ENCODE measurements at regions not wholly inside any gene's neighbourhood (a gene's known extent, or its start where the extent isn't known, plus 50 kb on each side); places are given as distances from the start of the nearest gene placed in this dataset.

DNA sequence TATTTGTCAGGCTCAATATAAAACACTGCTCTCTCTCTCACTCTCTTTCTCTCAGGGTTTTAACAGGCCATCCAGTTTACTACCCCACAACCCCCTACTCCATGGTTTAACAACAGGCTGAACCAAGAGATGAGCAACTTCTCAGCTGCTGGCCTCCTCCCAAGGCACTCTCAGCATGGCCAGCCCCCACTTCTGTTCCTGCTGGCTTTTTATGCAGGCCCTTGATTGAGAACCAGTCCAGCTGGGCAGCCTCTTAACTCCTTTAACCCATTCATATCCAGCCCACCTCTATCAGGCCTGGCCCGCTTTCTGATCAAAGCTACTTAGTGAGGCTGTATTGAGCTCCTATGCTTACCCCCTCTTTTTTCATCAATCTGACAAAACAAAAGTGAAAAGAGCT, 346.8 kb upstream of the POU3F2 start:
- DNase-seq = no peak

DNA sequence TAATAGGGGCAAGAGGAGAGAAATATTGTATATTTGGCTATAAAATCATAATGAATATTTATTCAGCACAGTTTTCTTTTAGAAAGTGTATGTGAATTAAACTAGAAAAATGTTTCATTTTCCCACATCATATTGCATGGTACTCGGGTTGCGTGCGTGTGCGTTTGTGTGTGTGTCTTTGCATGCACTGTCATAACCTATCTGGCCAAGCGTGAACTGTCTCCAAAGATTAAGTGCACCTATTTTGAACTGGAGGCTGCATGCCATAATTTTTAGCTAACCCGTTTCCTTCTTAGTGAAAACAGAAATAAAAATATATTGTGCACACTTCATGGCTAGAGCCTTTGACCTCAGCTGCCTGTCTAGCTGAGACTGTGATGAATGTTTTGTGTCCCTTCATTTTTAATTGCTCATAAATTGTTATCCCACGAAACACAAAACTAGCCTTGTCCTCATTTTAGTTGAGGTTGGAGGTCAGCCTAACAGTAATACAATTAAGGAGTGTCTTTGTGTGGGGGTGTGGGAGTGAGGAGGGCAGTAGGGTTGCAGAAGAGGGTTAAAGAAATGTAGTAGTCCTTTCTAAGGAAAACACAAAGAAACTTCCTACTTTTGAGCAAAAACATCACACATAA, 336.1 kb upstream of the POU3F2 start:
- DNase-seq = no peak

DNA sequence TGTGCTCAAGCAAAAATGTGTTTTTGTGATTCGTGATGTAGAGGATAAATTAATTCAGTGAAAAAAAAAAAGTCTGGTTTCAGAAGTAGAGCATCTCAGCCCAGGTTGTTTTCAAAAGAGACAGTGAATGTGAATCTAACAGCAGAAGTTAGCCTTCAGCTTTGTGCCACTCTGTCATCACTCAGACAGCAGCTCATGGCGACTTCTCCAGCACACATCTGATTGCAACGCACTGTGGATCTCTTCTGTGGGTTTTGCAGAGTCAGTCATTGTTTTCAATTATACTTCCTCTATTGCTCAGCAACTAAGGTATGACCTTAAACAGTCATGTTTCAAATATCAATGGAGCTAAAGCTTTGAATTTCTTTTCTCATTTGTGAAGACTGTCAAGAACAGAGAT, 335.5 kb upstream of the POU3F2 start:
- no peak for DNase-seq

DNA sequence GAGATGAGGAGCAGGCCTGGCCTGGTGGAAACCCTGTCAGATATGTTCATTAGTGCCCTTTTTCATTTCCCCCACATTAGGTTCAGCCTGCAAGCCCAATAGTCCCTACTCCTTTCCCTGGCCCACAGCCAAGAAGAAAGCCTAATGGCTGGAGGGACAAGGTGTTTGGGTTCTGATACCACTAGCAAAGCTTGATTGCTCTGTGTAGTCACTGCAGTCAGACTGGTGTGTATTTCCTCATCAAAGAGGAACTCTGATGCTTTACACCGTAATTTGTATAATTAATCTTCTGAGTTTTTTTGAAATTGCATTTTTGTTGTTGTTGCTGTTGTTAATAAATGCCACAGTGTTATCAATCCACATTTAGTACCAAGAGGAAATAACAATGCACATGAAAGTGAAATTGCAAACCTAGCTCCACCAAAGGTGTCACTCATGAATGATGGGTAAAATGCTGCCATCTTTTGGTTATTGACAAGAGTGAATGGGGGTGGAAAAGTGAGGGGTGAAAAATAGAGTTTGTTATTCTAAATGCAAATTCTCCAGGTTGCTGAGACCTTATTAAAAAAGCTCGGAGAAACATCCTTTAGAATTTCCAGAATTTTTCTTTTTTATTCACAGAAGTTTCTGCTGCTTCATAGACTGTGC, 320.2 kb upstream of the POU3F2 start:
- no peak for DNase-seq

DNA sequence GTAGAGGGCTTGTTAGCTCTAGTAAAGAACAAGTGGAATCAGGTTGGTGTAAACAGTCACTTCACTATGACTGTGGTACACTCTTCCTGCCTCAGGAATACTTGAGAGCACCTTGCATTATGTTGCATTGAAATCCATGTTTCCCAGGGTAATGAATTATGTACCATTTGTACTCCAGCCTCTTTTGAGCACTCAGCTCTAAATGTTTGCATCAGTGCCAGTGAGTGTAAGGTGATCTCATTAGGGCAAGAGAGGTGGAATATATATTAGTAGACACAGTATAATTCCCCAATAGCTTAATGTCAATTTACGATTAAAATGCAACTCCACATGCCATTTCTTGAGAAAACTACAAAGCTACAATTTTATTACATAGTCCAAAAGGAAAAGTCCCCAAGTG, 319.6 kb upstream of the POU3F2 start:
- DNase-seq = no peak

DNA sequence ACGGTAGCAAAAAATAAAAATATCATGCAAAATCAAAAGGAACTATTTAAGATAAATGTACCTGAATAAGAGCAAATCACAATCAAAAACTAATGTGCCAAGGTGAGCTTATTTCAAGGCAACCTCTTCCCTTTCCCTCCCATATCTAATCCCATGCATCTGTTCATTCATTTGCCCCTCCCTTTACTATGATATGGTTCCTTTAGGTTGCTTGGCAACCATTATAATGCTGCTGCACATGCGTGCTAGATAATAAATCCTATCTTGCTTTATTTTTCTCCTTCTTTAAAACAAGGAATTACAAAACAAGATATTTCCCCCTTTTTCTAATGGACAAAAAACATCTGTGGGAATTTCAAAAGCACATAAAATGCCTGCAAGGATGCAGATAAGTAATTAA, 318.2 kb upstream of the POU3F2 start:
- no peak for DNase-seq

DNA sequence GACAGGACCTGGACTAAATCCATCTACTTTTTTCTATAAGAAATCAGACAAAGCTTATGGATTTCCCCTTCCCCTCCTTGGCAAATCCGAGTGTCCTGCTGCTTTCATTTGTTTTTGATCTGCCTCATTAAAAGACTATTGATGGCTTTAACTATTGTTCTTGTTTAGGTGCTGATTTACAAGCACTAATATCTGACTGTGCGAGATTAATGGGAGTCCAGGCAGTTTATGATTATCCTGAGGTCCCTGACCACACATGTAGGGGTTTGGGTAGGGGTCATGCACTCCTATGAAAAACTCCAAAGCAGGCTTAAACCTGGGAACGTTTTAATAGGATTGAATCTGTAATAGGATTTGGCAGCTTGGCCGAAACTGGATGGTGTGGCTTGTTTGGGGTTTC, 317.5 kb upstream of the POU3F2 start:
- DNase-seq = no peak

DNA sequence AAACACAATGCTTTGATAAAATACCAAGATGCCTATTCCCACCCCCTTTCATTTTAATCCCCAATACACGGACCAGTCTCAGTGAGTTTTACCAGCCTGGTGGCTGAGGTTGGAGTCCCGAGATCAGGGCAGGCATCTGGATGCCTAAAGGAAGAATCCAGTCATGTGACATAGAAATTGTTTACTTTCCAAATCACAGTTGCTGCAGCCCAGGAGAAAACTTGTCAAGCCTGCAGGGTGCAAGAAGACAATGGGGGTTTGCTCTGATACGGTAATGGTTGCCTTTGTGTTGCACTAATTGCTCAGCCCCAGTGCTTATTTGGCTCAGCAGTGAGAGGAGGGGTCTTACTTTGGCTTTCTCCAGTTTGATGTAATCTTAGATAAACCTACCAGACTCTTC, 308.5 kb upstream of the POU3F2 start:
- no peak for DNase-seq

DNA sequence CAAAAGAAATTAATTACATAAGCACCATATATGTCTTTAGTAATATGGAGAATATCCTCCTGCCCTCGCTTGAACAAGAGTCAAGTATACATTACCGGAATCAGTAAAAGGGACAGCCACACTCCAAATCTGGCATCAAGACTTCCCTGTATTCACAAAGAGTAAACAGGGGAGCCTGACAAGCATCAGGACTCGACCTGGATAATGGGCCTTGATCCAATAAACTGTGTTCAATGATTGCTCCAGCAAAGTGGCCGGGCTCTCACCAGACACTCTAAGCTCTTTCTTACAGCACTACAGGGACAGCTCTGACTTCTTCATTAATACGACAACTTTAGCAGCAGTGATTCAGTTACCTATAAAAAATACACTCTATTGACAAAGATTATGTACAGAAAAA, 307.9 kb upstream of the POU3F2 start:
- no peak for DNase-seq

DNA sequence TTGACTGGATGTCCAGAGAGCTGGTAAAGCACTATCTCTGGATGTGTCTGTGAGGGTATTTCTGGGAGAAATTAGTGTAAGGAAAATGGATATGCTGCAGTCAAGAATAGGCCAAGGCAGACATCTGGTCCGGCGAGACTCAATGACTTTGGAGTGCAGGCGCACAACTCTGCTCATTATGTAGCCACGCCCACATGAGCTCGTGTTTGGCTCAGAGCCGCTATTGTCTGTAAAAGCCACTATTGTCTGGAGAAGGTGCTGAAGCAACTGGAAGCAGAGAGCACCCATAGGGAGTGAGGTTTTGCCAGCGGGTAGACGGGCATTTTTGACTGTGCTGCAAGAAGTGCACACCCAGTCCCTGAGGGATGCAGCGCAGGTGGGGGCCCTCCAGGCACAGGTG, 305.0 kb upstream of the POU3F2 start:
- no peak for DNase-seq

DNA sequence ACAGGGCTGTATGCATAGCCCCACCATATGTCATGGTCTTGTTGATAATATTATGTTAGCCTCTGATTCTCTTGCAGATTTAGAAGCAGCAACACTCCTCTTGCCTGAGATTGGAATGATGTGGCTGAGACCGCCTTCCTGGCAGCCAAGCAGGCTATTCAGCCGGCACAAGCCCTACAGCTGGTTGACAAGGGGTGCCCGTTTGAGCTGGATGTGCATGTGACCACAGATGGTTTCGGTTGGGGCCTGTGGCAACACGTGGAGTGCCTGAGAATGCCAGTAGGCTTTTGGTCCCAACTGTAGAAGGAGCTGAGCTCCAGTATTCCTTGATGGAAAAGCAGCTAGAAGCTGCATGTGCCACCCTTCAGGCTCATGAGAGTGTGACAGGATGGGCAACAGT, 303.6 kb upstream of the POU3F2 start:
- DNase-seq = no peak

DNA sequence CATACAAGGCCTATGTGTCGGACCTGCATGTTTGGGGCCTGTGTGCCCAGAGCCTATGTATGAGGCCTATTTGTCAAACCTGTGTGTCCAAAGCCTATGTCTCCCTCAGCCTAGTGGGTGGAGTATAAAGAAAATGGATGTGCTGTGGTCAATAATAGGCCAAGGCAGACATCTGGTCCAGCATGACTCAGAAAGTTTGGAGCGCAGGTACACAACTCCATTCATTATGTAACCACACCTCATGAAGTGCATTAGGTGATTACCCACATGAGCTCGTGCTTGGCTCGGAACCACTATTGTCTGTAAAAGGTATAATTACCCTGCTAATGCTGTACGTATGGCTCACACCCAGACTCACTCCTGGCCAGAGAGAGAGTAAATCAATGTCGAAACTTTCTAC, 302.4 kb upstream of the POU3F2 start:
- no peak for DNase-seq

DNA sequence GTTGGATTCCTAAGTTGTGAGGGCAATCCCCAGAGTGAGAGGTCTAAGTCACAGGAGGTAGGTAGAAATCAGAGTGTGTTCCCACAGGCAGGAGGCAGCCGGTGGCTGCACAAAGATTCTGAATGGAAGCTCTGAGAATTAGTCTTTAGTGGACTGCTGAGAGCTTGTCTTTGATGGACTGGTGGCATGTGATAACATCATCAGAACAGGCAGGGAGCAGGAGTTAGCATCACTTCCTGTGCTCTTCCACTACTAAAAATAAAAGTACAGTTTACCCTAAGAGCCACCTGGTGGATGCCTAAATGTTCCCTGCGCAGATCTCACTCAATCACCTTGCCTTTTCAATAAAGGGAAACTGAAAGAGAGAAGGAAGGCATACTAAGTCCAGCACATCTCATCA, 294.6 kb upstream of the POU3F2 start:
- no peak for DNase-seq

DNA sequence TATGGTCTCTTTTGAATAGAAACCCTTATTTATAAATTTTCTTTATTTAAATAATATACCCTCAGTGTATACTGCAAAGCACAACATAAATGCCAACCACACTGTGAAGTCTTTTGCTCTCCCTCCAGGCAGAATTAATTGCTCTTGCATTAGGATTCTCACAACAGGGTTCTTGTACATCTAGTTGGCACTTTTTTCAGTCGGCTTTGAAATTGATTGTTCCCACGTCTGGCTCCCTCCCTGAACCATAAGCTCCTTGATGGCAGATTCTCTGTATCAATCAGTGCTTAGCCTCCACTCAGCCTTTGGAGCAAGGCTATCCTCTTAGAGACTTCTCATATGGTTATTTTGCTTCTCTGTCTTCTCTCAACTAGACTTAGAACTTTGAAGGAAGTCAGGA, 288.0 kb upstream of the POU3F2 start:
- no peak for DNase-seq

DNA sequence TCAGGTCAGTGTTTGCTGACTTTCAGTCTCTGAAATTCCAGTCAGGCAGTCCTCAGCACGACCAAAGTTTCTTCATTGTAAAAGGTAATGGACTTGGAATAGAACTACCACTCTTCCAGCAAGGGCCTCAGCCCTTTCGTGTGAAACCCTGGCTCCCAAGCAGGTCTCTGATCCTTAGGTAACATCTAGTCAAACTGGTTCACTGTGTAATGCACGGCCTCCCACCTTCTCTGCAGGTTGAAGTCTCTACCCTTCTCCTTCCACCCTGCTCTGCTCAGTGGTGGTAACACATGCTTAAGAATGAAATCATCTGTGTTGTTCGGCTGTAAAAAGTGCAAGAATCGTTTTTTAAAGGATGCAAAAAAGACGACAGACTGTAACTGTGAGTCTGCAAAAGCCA, 287.2 kb upstream of the POU3F2 start:
- no peak for DNase-seq

DNA sequence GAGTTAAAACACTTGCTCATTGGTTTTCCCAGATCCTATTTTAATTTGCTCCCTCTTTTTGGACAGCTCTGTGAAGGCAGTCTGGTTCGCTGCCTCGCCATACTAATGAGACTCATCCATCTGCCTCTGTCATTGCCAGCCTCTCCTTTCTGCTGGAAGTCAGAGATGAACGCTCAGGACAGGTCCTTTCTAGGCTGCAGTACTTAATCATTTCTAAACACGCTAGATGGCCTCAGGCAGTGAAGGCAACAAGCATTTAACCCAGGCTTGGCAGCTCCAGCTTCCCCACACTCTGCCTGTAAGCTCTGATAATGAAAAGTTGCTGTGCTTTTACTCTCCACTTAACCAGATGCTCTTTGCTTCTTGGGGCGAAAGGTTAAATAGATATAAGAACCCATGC, 286.7 kb upstream of the POU3F2 start:
- no peak for DNase-seq

DNA sequence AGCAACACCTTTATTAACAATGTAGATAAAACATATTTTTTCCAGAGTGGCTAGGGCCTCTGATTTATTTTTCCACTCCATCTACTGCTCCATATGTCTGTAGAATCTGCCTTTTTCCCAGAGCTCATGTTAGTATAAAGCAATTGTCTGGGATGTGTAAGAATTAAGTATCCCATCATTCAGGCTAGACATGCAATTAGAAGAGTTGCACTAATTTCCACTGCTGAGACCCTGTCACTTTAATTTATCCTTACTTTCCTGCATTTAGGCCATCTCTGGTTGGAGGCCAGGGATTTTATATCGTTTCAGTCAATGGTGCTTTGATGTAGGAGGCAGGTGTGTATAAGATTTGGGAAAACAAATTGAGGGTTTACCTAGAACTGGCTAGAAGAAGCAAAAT, 286.1 kb upstream of the POU3F2 start:
- DNase-seq = no peak

DNA sequence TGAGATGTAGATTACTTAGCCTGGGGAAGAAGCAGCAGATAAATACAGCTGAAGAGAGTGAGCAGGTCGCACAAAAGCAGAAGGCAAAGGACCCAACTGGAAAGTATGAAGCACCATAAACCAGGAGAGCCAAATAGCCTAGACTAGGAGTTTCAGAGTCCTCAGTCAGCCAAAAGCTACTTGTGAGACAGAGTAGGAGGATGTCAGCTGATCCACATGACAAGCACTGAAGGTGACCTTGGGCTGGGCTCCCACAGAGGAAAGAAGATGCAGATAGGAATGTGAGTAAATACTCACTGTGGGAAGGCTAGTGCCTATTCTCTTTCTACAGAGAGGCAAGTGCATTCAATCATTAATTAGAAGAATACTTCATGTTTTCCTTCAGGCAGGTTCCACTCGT, 274.0 kb upstream of the POU3F2 start:
- no peak for DNase-seq

DNA sequence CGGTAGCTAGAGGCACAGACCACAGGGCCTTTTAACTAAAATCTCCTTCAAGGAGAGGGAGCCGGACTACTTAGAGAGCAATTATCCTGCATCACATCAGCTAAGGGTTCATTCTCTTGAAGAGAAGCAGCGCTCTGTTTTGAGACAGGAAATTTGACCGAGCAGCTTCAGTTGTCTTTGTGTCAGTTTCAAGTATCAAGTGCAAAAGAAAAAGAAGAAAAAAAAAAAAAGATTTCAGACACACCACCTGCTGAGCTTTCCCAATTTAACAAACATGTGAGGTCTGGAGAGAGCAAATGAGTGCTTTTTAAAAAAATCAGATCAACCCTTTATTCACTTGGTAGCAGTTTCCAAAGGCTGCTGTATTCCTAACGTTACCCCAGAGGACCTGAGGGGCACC, 273.5 kb upstream of the POU3F2 start:
- no peak for DNase-seq

DNA sequence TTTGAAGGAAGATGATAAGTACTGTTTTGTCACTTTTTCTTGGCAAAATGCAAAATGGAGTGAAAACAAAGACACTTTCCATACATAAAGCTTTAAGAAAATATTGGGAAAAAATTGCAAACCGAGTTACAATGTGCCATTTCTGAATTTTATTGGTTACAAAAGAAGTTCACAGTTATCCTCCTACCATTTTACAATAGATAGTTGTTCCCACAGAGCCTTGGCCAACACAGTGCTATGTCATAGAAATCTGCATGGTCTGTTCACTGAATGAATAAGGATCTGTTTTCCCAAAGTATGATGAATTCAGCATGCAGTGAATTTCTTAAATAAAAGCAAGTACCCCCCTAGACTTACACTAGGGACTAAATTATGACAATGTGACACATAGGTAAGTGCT, 268.2 kb upstream of the POU3F2 start:
- no peak for DNase-seq

DNA sequence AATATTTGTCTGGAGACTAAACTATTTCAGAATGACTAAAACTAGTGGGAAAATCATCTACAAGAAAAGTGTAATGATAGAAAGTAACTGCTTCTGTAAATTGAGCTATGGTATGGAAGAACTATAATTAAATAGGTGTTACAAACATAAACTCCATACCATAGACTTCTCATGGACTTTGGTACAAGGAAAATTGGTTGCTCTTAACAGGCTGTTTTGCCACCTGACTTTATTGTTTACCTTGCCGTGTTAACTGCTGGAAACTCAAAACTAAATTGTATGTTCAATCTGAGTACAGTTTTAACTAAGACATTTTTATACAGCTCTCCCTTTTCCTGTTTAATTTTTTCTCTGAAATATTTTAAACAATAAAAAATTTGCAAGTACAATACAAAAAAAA, 261.8 kb upstream of the POU3F2 start:
- DNase-seq = no peak

DNA sequence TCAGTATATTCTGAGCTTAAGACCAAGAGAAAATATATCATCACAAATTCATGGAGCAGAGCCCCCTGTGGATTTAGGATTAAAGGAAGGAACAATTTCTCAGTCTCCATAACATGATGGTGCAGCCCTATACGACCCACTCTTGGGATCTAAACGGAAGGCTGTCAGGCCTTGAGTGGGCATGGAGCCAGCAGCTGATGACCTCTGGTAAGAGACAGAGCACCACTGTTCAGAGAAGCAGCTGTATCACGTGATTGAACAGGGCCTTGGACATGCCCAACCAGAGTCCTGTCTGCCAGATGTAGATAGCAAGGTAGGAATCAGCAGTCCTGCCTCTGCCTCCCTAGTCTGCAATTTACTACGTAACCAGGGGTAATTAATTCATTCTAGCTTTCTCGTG, 259.4 kb upstream of the POU3F2 start:
- DNase-seq = no peak

DNA sequence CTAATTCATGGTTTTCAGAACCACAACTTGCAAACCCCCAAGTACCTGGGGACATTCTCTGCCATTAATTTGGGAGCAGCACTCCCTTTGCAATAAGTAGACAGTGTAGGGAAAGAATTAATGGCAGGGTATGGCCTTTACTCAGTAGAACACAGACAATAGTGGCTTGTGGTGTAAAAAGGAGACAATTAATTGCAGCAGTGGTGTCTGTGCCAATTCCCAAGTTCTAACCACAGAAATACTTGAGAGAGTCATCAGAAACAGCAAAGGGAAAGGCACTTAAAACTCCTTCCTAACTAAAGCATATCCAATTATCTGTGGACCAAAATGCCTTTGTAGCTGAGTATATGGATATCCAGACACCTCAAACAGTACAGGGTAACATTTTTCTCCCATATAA, 257.6 kb upstream of the POU3F2 start:
- no peak for DNase-seq

DNA sequence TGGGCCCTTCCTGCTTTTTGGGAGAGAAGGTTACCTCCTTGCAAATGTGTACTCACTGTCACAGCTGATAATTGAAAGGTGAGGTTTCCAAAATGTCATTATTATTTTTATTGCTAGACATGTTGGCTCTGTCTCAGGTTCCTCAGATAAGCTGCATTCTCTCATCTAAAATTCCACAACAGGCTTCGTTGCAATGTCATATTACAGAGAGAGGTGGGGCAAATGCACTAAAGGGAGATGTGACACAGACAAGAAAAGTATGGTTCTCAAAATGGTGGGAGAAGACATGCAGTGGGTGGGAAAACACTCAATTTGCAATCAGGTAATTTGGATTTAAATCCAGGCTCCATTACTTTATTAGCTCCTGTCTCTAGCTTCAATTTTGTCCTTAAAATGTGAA, 256.4 kb upstream of the POU3F2 start:
- no peak for DNase-seq

DNA sequence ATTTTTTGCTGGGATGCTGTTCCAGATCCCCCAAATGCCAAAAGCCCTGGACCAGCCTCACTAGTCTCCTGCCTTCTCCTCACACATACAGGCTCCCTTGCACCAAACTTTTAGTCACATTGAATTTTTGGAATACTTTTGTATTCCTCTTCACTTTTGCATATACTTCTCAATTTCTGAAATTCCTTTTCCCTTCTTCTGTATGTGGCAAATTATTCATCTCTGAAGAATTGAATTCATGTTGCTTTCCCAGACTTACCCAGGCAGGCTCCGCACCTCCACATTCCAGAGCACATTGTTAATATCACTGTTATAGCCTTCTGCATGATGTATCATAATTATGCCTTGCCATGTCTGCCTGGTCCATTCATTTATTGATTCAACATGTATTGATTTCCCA, 255.3 kb upstream of the POU3F2 start:
- DNase-seq = no peak

DNA sequence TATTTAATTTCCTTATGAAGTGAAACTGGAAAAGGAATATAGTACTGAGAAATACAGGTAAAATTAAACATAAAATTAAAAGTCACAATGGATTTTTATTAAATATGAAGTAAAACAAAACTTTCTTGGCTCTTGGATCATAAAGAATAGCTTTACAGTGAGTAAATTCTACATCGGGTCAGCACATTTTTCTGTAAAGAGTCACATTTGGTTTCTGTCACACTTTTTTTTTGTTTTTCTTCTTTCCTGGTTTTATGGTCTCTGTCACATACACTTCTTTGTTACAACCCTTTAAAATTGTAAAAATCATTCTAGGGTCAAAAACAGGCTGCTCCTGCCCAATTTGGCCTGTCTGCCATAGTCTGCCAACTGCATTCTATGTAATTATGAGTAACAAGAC, 254.4 kb upstream of the POU3F2 start:
- no peak for DNase-seq

All from NCI-H1417 treated with DMSO at 0.1 percent for 48 hours (cell line).